Parathyroid adenoma (tissue), 2 donors: ENCODE measurements at regions not wholly inside any gene's neighbourhood (a gene's known extent, or its start where the extent isn't known, plus 50 kb on each side); places are given as distances from the start of the nearest gene placed in this dataset.

Experiments
- H2AFZ ChIP-seq: fragments of 300-600 bp; sonication (generic); one replicate; pipeline ENCODE4 v1.7.0; 2017; ENCODE audit warnings: antibody characterized with exemption, mild to moderate bottlenecking
- H3K27ac ChIP-seq: fragments of 300-600 bp; sonication (generic); one replicate; pipeline ENCODE4 v1.7.0; 2017
- H3K27me3 ChIP-seq: fragments of 300-600 bp; sonication (generic); one replicate; pipeline ENCODE4 v1.7.0; 2017; ENCODE audit warnings: low read length; ENCODE audit not compliant: control insufficient read depth, insufficient read depth
- H3K36me3 ChIP-seq: fragments of 300-600 bp; sonication (generic); one replicate; pipeline ENCODE4 v1.7.0; 2017; ENCODE audit warnings: low read length; ENCODE audit not compliant: control insufficient read depth, insufficient read depth
- H3K4me1 ChIP-seq: fragments of 300-600 bp; sonication (generic); one replicate; pipeline ENCODE4 v1.7.0; 2017; ENCODE audit warnings: control low read depth
- H3K4me2 ChIP-seq: fragments of 300-600 bp; sonication (generic); one replicate; pipeline ENCODE4 v1.7.0; 2017; ENCODE audit warnings: low read length
- H3K4me3 ChIP-seq: fragments of 300-600 bp; sonication (generic); one replicate; pipeline ENCODE4 v1.7.0; 2017; ENCODE audit warnings: low read depth, low read length
- H3K79me2 ChIP-seq: fragments of 300-600 bp; sonication (generic); one replicate; pipeline ENCODE4 v1.7.0; 2017; ENCODE audit warnings: control low read depth
- H3K9ac ChIP-seq: fragments of 300-600 bp; sonication (generic); one replicate; pipeline ENCODE4 v1.7.0; 2017; ENCODE audit warnings: mild to moderate bottlenecking
- H3K9me3 ChIP-seq: fragments of 300-600 bp; sonication (generic); one replicate; pipeline ENCODE4 v1.7.0; 2017; ENCODE audit warnings: low read length; ENCODE audit not compliant: control insufficient read depth
- CTCF ChIP-seq: fragments of 300-600 bp; sonication (generic); IDR thresholded peaks from one replicate; pipeline ENCODE4 v1.7.0; 2017; ENCODE audit warnings: antibody characterized with exemption, mild to moderate bottlenecking
- donor health status: primary hyperparathyroidism.

- Histone ChIP-seq H3K4me3 (no peak overlapping the region), H3K79me2 (no peaks in the 10 kb centered on the region), H3K9ac (no peak overlapping the region), H3K36me3 (no peaks in the 10 kb centered on the region), H3K27me3 (no peaks in the 10 kb centered on the region), H3K27ac (no peak overlapping the region), H2AFZ (no peak overlapping the region), H3K4me1 (peaks cover 4% of the 10 kb centered on the region), H3K4me2 (no peak overlapping the region), H3K9me3 (no peaks in the 10 kb centered on the region)
- no peak for TF ChIP-seq CTCF
Measured at GRCh38 chr1:94623560-94624148, 82.1 kb upstream of the F3 start.

- no peak overlapping the region for H3K4me2 ChIP-seq
- H3K79me2 ChIP-seq = no peaks in the 10 kb centered on the region
- no peak overlapping the region for H3K9ac ChIP-seq
- H2AFZ ChIP-seq = no peak overlapping the region
- no peak for TF ChIP-seq CTCF
- H3K4me1 ChIP-seq = peaks cover under 1% of the 10 kb centered on the region
- H3K27me3 ChIP-seq = no peaks in the 10 kb centered on the region
- H3K9me3 ChIP-seq = no peaks in the 10 kb centered on the region
- no peak overlapping the region for H3K4me3 ChIP-seq
- no peaks in the 10 kb centered on the region for H3K36me3 ChIP-seq
- no peak overlapping the region for H3K27ac ChIP-seq
Measured at GRCh38 chr1:94622757-94623156, 81.2 kb upstream of the F3 start.

GRCh38 chr1:94621802-94622201, 80.2 kb upstream of the F3 start:
- no peaks in the 10 kb centered on the region for H3K4me1 ChIP-seq
- TF ChIP-seq CTCF = no peak
- H2AFZ ChIP-seq = no peak overlapping the region
- H3K27ac ChIP-seq = no peak overlapping the region
- H3K9ac ChIP-seq = no peak overlapping the region
- no peaks in the 10 kb centered on the region for H3K36me3 ChIP-seq
- no peaks in the 10 kb centered on the region for H3K79me2 ChIP-seq
- H3K4me3 ChIP-seq = no peak overlapping the region
- H3K27me3 ChIP-seq = no peaks in the 10 kb centered on the region
- no peaks in the 10 kb centered on the region for H3K9me3 ChIP-seq
- H3K4me2 ChIP-seq = no peak overlapping the region

GRCh38 chr1:94621395-94621794, 79.8 kb upstream of the F3 start:
- Histone ChIP-seq H3K4me1 (no peaks in the 10 kb centered on the region), H3K9ac (no peak overlapping the region), H3K36me3 (no peaks in the 10 kb centered on the region), H3K79me2 (no peaks in the 10 kb centered on the region), H3K27ac (no peak overlapping the region), H2AFZ (no peak overlapping the region), H3K27me3 (no peaks in the 10 kb centered on the region), H3K9me3 (no peaks in the 10 kb centered on the region), H3K4me2 (no peak overlapping the region), H3K4me3 (no peak overlapping the region)
- no peak for TF ChIP-seq CTCF

GRCh38 chr1:94620345-94621031, 78.9 kb upstream of the F3 start:
- no peaks in the 10 kb centered on the region for H3K79me2 ChIP-seq
- TF ChIP-seq CTCF = no peak
- H3K36me3 ChIP-seq = no peaks in the 10 kb centered on the region
- no peak overlapping the region for H3K4me2 ChIP-seq
- H2AFZ ChIP-seq = no peak overlapping the region
- no peaks in the 10 kb centered on the region for H3K27me3 ChIP-seq
- no peak overlapping the region for H3K27ac ChIP-seq
- H3K4me3 ChIP-seq = no peak overlapping the region
- no peaks in the 10 kb centered on the region for H3K9me3 ChIP-seq
- H3K4me1 ChIP-seq = no peaks in the 10 kb centered on the region
- no peak overlapping the region for H3K9ac ChIP-seq
